Sigmoid colon (tissue), 4 donors: ENCODE measurements at regions not wholly inside any gene's neighbourhood (a gene's known extent, or its start where the extent isn't known, plus 50 kb on each side); places are given as distances from the start of the nearest gene placed in this dataset.

Source experiments
- CTCF ChIP-seq, 4 experiments: fragments of 450-650 bp in 3 of 4; fragments of 200-600 bp in 1 of 4; IDR thresholded peaks; one replicate each; pipeline ENCODE4 v1.5.1; 2016 to 2019; ENCODE audit warnings: antibody characterized with exemption in 4 of 4, mild to moderate bottlenecking in 3 of 4, moderate library complexity in 2 of 4
- POLR2A ChIP-seq, 2 donors: fragments of 450-650 bp; IDR thresholded peaks; one replicate each; pipeline ENCODE4 v1.6.1; 2016; ENCODE audit warnings: antibody characterized with exemption in 2 of 2, mild to moderate bottlenecking in 2 of 2, moderate library complexity in 2 of 2
- POLR2AphosphoS5 ChIP-seq, 4 donors: sonication (generic); formaldehyde crosslinking; IDR thresholded peaks; one replicate each; pipeline ENCODE4 v1.6.1; 2017; ENCODE audit warnings: antibody characterized with exemption in 4 of 4

GRCh38 chr13:107244241-107244640 lies 676.3 kb upstream of the ARGLU1 start:
- TF ChIP-seq POLR2A (IDR thresholded peaks at IDR 0.05) (no peak), CTCF (IDR thresholded peaks at IDR 0.05) (no peak), POLR2AphosphoS5 (IDR thresholded peaks at IDR 0.05) (no peak)
